Brain pericyte (primary cell): ENCODE measurements at regions not wholly inside any gene's neighbourhood (a gene's known extent, or its start where the extent isn't known, plus 50 kb on each side); places are given as distances from the start of the nearest gene placed in this dataset.
"Not testable (repeated sequence)": the region's sequence is repeated elsewhere in the genome, so short reads cannot be mapped to it uniquely, and the experiment has no call there.

Experiments used
- DNase-seq: peaks from one replicate; pipeline ENCODE4 v3.0.0-alpha.2; 2012; ENCODE audit warnings: low read depth, low spot score

DNA sequence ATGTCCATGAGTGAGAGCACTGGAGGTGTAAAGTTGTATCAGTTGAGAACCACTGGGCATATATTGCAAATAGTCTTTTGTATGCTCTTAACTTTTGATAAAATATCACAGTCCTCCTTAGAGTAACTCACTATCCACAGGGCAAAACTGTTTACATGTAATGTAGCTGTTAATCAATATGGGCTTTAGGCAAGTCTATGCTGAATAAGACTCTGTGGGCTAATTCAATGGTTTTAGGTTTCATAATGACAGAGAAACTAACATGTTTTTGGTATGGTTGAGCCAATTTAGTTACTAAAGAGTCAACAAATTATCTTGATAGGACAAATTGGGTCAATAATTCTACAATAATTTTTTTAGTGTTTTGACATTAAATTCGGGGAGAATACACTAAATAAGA is 1134.9 kb upstream of the FAM98A start:
- no peak for DNase-seq

DNA sequence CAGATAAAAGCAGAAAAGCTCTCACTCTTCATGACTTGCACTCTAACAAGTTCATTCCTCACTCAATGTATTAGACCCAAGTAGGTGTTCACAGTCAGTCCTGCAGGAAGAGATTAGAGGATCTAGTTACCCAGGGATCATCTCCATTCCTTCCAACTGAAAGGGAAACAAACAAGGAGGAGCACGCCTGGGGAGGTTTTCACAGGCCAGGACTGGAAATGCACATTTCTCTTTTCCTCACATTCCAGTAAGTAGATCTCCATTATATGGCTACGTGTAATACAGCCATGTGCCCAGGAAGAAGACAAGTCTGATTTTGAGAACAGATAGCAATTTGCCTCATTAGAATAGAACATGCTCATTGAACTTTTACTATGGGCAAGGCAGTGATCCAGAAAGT is 1132.2 kb upstream of the FAM98A start:
- no peak for DNase-seq

DNA sequence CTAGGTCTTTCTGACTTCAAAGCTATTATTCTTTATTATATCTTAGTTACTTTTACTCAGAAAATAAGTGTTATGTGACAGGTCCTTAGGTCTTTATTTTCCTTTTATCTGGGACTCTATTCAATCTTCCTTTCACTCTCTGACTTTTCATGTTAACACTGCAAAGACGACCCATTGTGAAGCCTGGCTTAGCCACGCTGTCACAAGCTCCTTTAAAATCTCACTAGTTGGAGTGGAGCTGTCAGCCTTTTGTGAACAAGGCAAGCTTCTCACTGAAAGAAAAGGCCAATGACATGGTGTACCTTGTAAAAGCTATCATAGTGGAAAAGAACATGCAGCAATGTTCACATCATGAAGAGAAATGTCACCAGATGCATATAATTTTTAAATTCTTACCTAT is 1130.7 kb upstream of the FAM98A start:
- no peak for DNase-seq

DNA sequence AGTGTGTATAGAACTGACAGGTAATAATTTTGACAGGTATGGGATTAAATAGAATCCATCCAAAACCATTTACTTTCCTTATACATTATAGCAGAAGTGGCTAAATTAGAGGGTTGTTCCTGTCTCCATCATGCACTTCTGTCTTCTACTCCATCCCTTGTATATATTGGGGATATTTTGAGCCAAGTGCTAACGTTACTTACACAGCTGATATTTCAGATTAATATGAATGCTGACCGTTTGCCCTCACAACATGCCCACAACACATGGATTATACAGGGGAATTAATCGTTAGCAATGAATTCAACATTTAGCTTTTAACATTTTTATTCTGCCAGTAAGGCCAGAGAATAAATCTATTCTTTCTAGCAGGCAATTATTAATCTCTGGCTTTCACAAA is 1125.0 kb upstream of the FAM98A start:
- DNase-seq = no peak

DNA sequence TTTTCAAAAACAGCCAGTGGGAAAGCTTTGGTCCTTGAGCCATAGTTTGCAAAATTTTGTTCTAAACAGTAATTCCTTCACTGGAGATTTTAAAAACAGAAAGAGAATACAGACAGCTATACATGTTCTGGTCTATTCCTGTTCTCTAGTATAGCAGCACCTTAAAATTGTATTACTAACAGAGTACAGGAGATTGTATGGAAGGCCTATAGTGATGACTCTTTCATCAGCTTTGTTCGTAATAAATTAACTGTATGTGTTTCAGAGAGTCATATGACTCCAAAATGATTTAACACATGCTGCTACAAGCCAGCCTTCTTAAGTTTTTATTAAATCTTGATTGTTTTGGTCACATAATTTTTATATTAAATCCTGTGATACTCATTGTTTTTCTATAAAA is 1124.6 kb upstream of the FAM98A start:
- DNase-seq = no peak

DNA sequence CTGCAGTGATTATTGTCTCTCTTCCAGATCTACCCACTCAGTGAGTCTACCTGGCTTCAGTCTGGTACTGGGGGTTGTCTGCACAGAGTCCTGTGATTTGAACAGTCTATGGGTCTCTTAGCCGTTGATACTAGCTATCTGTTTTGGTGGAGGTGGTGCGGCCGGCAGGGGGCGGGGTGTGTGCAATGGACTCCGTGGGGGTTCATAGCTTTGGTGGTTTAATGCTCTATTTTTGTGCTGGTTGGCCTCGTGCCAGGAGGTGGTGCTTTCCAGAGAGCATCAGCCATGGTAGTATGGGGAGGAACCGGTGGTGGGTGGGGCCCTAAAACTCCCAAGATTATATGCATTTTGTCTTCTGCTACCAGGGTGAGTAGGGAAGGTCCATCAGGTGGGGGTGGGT is 1120.1 kb upstream of the FAM98A start:
- no peak for DNase-seq

DNA sequence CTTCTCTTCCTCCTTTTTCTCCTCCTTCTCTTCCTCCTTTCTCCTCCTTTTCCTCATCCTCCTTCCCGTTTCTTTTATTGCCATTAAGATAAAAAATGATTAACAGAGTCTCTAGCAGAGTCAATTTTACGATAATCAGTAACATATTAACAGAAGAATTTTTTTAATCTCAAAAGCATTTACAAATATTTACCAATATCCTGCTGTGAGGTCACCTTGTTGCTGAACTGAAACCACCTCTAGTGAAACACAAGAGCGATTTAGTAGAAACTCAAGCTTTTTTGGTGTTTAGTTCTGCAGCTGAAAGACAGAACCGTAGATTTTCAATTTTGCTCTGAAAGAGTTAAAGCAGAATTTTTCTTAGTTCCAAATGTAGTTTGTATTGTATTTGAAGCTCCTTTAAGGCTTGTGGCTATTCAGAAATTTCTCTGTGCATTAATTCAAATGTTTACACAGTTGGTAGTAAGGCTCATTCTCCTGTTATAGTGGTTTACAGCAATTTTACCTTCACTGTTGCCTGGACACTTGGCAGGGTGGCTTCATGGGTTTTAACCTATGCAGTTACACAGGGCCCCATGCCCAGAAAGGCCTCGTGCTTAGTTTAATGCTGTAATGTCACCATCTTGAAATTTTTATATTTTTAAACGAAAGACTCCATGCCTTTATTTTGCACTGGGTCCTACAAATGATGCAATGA is 1106.6 kb upstream of the FAM98A start:
- DNase-seq = no peak

DNA sequence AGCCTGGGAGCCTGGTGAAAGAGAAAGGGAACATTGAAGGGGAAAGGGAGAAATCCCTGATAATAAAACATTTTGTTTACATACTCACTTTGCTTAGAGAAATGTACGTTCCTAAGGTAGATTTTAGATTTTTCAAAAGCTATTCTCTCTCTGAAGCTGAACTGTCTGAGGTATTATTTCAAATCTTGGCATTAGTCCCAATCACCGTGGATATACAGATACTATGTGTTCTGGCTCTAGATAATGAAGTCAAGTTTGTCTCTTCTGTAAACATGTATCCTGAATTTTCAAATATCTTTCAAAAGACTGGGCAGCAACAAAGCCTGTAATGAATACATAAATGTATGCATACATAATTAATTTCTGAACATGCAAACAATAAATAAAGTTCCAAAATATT is 1104.2 kb upstream of the FAM98A start:
- DNase-seq = no peak

DNA sequence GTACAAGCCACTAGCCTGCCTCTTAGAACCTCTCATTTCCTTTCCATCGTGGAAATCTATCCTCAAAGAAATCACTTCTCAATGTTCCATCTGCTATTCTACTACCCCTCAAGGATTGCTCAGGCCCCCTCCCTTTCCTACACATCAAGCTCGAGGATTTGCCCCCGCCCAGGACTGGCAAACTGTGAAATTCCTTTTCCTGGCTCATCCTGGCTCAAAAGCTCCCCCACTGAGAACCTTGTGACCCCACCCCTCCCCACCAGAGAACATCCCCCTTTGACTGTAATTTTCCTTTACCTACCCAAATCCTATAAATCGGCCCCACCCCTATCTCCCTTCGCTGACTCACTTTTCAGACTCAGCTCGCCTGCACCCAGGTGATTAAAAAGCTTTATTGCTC is 1103.3 kb upstream of the FAM98A start:
- not testable (repeated sequence) for DNase-seq

DNA sequence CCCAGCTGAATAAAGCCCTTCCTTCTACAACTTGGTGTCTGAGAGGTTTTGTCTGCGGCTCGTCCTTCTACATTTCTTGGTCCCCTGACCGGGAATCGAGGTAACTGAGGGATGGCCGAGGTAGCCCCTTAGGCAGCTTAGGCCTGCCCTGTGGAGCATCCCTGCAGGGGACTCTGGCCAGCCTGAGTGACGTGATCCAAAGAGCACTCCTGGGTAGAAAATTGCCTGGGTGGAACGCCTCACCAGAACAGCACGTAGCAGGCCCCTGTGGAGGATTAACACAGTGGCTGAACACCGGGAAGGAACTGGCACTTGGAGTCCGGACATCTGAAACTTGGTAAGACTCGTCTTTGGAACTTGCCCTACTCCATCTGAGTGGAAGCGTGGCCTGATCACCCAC is 1078.5 kb upstream of the FAM98A start:
- not testable (repeated sequence) for DNase-seq

DNA sequence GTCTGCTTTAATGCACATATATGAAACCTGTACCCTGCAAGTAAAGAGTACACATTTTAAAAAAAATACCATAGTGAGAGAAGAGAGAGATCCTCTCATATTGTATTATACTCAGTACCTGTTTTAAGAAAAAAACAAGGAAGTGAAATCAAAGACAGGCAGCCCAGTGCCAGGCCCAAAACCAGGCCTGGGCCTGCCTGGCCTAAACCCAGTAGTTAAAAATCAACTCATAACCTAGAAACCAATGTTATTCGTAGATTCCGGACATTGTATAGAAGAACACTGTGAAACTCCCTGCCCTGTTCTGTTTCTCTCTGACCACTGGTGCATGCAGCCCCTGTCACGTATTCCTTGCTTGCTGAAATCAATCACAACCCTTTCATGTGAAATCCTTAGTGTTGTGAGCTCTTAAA is 1078.0 kb upstream of the FAM98A start:
- DNase-seq = not testable (repeated sequence)

DNA sequence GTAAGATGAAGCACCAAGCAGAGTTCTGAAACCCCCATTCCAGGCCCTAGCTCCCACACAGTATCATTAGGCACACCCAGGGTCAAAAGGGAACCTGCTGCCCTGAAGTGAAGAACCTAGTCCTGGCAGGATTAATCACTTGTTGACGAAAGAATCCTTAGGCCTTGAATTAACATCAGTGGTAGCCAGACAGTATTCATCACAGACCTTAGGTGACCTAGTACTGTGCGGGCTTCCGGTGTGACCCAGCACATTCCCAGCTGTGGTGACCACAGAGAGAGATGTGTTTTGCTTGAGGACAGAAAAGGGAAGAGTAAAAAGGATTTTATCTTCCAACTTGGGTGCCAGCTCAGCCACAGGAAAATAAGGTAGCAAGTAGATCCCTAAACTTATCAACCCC is 1071.4 kb upstream of the FAM98A start:
- no peak for DNase-seq

DNA sequence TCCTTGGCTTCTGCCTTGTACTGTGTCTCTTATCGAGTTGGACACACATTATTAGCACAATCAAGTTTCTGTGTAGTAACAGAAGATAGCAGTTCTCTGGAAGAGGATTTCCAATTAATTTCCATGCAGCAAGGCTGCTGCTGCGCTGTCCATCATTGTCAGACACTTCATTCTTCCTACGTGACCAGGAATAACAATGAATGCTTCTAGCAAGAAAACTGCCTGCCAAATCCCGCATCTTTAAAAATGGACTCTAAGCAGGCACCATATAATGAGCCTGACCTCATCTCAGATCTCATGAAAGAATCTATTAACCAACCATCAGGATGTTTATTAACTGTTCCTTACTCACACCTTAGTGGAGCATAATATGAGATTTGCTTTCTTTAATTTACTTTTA is 1067.7 kb upstream of the FAM98A start:
- no peak for DNase-seq

DNA sequence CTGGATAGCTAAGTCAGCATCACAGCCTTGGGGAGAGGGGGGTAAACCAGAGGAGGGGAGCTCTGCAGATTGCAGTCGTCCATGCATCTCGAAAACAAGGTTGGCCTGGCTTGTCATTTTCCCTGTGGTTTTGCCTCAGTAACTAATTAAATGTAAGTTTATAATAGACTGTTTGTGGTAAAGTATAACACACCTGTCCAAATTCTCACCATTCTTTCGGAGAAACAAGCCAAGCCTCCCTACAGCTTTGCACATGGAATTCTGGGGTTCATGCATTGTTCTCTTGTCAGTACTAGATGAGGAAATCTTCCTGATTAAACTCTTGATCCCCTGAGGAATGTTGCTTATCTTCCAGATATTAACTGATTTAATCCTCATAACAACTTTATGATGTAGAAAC is 1065.2 kb upstream of the FAM98A start:
- no peak for DNase-seq

DNA sequence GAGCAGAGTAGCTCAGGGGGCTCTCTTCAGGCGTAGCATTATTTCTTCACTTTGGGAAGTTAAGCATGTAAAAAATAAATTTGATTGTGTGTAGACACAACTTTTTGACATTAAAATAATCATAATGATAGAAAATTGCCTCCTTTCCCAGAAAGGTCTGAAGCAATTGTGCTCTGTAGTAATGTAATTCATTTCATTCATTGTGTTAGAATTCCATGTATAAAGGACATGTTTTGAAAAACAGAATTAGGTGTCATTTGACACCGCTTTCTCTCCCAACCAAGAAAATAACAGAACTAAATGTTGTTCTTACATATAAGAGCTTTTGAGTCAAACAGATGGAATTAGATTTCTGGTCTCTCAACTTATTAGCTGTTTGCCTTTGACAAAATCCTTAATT is 1064.2 kb upstream of the FAM98A start:
- no peak for DNase-seq

DNA sequence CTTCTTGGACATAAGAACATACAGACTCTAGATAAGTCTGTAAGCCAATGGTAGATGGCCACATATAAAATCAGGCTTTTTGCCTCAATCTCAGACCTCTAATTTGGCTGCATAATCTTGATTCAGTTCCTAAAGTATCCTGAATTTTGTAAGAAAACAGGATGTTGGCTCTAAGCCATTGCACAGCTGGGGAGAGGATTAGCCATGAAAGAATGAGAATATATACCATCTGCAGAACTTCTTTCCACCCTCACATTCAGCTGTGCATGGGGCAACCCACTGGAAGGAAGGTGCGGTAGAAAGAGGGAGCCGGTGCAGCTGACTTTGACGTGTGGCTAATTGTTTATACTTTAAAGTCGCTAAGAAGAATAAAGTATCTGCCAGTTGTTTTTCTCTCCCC is 1061.6 kb upstream of the FAM98A start:
- DNase-seq = no peak

DNA sequence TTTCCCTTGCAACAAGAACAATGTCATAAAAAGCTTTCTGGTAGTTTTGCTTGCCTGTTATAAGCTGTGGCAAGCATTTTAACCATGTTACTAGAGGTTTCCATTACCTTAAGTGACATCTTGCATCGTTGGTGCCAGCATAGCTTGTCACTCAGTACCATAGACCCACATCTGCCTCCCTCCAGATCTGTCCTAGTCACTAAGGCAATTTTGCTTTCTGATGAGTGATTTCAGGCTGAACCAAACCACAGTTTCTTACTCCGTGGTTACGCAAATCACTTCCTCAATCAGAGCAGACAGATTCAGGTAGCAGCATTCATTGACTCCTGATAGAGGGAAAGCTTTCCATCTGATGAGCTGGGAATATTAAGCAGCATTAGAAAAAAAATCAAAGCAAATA is 1057.5 kb upstream of the FAM98A start:
- DNase-seq = no peak

DNA sequence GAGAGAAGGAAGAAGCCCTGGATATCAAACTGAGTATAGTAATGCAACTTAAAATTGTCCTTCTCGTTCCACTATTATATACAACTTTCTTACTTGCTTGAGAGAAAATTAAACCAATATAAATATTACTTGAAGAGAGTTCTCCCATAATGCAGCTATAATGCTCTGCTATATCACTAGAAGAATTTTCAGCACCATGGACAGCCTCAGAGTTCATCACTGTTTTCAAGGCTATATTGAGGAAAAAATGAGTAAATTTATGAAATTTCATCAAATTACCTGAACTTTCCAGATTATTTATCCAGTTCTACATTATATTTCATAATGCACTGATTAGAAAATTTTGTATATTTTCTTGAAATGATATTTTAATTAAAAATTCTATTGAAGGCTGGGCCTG is 1053.5 kb upstream of the FAM98A start:
- DNase-seq = no peak

DNA sequence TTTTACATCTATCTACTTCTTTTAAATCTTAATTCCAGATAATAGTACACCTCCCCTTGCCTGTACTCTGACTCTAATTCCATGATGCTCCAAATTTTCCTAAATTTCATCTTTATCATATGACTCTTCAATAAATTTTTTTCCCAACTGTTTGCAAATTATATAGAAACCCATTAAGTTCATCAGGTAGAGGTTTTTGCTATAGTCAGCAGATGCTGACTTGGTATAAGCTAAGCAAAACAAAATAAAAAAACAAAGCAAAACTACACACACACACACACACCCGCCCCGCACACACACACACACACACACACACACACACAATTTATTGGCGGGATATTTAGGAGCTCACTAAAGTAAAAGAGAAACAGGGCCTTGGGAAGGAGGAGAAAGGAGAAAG is 1047.8 kb upstream of the FAM98A start:
- no peak for DNase-seq

DNA sequence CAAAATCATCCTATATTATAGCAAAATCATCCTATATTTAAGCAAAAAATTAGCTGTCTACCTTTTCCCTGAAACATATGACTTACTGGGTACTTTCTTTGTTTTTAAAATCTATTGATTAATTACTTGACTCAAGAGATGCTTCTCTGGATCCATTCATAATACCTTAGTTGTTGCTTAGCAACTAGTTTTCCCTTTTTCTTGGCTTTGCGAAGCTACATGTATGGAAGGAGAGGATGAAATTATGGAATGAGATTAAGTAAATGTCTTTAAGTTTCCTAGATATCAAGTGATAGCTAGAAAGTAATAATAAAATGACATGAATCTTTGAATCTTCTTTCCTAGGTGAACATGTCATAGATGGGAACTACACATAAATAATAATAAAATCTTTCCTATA is 1033.2 kb upstream of the FAM98A start:
- DNase-seq = no peak

DNA sequence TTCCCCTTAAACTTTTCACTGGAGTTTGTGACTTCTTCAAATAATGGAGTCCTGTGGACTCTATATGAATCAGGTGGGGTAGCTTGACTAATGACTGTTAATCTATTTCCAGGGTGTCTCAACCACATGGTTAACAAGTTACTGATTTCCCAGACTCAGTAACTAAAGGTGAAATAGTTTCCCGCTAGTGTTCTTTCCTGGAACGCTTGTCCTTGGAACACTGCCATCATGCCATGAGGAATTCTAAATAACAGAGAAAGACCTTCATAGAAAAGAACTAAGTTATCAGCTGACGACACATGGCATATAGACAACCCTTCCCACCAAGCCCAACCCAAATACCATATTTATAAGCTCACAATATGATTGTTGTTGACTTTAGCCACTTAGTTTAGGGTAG is 1027.9 kb upstream of the FAM98A start:
- no peak for DNase-seq

DNA sequence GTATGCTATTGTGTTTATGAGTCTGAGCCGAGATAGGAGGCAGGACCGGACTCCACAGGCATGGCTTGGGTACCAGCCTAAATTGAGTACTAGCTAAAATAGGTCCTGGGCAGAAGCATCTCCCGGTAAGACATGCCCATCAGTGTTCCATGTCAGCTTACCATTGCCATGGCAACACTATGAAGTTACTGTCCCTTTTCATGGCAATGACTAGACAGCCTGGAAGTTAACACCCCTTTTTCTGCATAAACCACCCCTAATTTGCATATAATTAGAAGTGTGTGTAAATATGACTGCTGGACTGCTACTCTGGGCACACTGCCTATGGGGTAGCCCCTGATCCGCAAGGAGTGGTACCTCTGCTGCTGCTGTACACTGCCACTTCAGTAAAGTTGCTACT is 1005.1 kb upstream of the FAM98A start:
- DNase-seq = no peak

DNA sequence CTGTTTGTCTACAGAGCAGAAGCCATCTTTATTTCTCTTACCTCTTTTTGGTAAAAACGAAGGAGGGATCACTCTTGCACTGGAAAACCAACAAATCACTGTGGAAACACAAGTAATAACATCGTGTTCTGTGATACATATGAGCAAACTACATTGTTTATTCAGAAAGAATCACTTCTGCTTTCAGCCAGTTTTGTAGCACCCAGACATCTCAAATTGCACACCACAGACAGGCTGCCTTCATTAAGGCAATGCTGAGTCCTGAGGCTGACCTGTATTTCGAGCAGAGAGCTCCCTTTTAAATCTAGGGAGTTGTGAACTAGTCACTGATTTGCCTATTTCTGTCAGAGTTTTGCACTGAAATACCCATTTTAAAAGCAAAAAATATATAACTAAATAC is 1003.2 kb upstream of the FAM98A start:
- DNase-seq = no peak

DNA sequence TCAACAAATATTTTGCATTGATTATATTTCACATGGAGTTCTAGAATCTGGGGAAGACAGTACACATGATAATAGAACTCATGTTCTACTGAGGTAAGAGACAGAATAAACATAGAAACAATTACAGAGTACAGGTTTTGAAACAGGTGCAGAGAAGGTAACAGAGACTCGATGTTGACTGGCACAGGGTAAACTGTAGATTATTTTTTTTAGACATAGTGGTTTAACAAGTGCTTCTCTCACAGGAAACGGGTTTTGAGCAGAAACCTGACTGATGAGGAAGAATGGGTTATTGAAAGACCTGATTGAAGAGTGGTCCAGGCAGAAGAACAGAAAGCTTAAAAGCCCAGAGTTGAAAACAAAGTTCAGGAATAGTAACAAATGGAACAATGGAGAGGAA is 1002.5 kb upstream of the FAM98A start:
- DNase-seq = no peak
